GM12878 (cell line): ENCODE measurements at regions not wholly inside any gene's neighbourhood (a gene's known extent, or its start where the extent isn't known, plus 50 kb on each side); places are given as distances from the start of the nearest gene placed in this dataset.

Experiments used
- BMI1 ChIP-seq: fragments of 450-650 bp; IDR thresholded peaks from 2 replicates; pipeline ENCODE4 v1.6.1; 2016; ENCODE audit warnings: mild to moderate bottlenecking, moderate library complexity, borderline replicate concordance
- CBX3 ChIP-seq: fragments of 200-600 bp; sonication (generic); IDR thresholded peaks from 2 replicates; pipeline ENCODE4 v1.6.1; 2016; ENCODE audit warnings: low read depth, borderline replicate concordance
- IKZF2 ChIP-seq, 2 experiments: fragments of 450-650 bp; IDR thresholded peaks; 2 replicates each; pipeline ENCODE4 v1.6.1; 2017; ENCODE audit warnings: mild to moderate bottlenecking in 2 of 2, moderate library complexity in 2 of 2
- LARP7 ChIP-seq: fragments of 450-650 bp; IDR thresholded peaks from 2 replicates; pipeline ENCODE4 v1.6.1; 2017; ENCODE audit warnings: mild to moderate bottlenecking
- MXI1 ChIP-seq: fragments of 150-350 bp; IDR thresholded peaks from 2 replicates; pipeline ENCODE4 v1.6.1; 2011; ENCODE audit warnings: low read depth, mild to moderate bottlenecking, inconsistent platforms, low read length, improper control_type of control experiment
- MYB ChIP-seq: fragments of 150-350 bp; IDR thresholded peaks from 2 replicates; pipeline ENCODE4 v1.6.1; 2014; ENCODE audit warnings: mild to moderate bottlenecking, low read depth, low read length, borderline replicate concordance
- NRF1 ChIP-seq: conservative IDR thresholded peaks from 2 replicates; pipeline ENCODE4 v1.6.1; 2011; ENCODE audit warnings: mild to moderate bottlenecking, low read depth, low read length, improper control_type of control experiment
- POLR2AphosphoS2 ChIP-seq: IDR thresholded peaks from 2 replicates; pipeline ENCODE4 v1.6.1; 2011; ENCODE audit warnings: low read depth, mild to moderate bottlenecking, low read length, improper control_type of control experiment, moderate library complexity
- POLR2AphosphoS5 ChIP-seq: IDR thresholded peaks from 2 replicates; pipeline ENCODE4 v1.6.1; 2011; ENCODE audit warnings: mild to moderate bottlenecking, low read length, inconsistent platforms
- POU2F2 ChIP-seq: IDR thresholded peaks from 3 replicates; pipeline ENCODE4 v1.6.1; 2011; ENCODE audit warnings: low read depth, mild to moderate bottlenecking, low read length, borderline replicate concordance
- RAD21 ChIP-seq: IDR thresholded peaks from 2 replicates; pipeline ENCODE4 v1.6.1; 2011; ENCODE audit warnings: mild to moderate bottlenecking, low read depth, low read length, moderate library complexity; ENCODE audit not compliant: insufficient read depth
- RCOR1 ChIP-seq: conservative IDR thresholded peaks from 2 replicates; pipeline ENCODE4 v1.6.1; 2012; ENCODE audit warnings: low read depth, low read length, improper control_type of control experiment
- REST ChIP-seq: IDR thresholded peaks from 2 replicates; pipeline ENCODE4 v1.6.1; 2012; ENCODE audit warnings: mild to moderate bottlenecking, low read depth, low read length
- SIN3A ChIP-seq: IDR thresholded peaks from 2 replicates; pipeline ENCODE4 v1.6.1; 2012; ENCODE audit warnings: low read depth, low read length, improper control_type of control experiment
- SMC3 ChIP-seq: IDR thresholded peaks from 2 replicates; pipeline ENCODE4 v1.6.1; 2011; ENCODE audit warnings: low read length, improper control_type of control experiment, borderline replicate concordance
- SREBF1 ChIP-seq: IDR thresholded peaks from 2 replicates; pipeline ENCODE4 v1.6.1; 2012; ENCODE audit warnings: mild to moderate bottlenecking, low read length
- TARDBP ChIP-seq: IDR thresholded peaks from 2 replicates; pipeline ENCODE4 v1.6.1; 2016; ENCODE audit warnings: borderline replicate concordance
- TCF3 ChIP-seq: IDR thresholded peaks from 2 replicates; pipeline ENCODE4 v1.6.1; 2012; ENCODE audit warnings: low read depth, mild to moderate bottlenecking, low read length, borderline replicate concordance; ENCODE audit not compliant: insufficient read depth
- ZBTB4 ChIP-seq: fragments of 450-650 bp; formaldehyde crosslinking; IDR thresholded peaks from 2 replicates; pipeline ENCODE4 v1.4.0; 2022; ENCODE audit warnings: mild to moderate bottlenecking, moderate library complexity
- TF ChIP-seq, protein P1 (sequence below): fragments of 450-650 bp; formaldehyde crosslinking; IDR thresholded peaks from 2 replicates; pipeline ENCODE4 v1.4.0; 2020; ENCODE audit warnings: mild to moderate bottlenecking, moderate library complexity

- TF ChIP-seq, protein P1, sequence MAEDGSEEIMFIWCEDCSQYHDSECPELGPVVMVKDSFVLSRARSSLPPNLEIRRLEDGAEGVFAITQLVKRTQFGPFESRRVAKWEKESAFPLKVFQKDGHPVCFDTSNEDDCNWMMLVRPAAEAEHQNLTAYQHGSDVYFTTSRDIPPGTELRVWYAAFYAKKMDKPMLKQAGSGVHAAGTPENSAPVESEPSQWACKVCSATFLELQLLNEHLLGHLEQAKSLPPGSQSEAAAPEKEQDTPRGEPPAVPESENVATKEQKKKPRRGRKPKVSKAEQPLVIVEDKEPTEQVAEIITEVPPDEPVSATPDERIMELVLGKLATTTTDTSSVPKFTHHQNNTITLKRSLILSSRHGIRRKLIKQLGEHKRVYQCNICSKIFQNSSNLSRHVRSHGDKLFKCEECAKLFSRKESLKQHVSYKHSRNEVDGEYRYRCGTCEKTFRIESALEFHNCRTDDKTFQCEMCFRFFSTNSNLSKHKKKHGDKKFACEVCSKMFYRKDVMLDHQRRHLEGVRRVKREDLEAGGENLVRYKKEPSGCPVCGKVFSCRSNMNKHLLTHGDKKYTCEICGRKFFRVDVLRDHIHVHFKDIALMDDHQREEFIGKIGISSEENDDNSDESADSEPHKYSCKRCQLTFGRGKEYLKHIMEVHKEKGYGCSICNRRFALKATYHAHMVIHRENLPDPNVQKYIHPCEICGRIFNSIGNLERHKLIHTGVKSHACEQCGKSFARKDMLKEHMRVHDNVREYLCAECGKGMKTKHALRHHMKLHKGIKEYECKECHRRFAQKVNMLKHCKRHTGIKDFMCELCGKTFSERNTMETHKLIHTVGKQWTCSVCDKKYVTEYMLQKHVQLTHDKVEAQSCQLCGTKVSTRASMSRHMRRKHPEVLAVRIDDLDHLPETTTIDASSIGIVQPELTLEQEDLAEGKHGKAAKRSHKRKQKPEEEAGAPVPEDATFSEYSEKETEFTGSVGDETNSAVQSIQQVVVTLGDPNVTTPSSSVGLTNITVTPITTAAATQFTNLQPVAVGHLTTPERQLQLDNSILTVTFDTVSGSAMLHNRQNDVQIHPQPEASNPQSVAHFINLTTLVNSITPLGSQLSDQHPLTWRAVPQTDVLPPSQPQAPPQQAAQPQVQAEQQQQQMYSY = no peak
- TF ChIP-seq RAD21 (0 out of 2 replicates have a peak, but pooled peaks have one; percentile 21), SMC3 (peak; percentile 43; the same call in 1 of the 2 replicates), CBX3 (no peak), RCOR1 (no peak), NRF1 (no peak), IKZF2 (IDR thresholded peaks at IDR 0.05) (no peak), MXI1 (no peak), POLR2AphosphoS2 (no peak), MYB (no peak), SIN3A (no peak), SREBF1 (no peak), LARP7 (no peak), BMI1 (no peak), TCF3 (no peak), TARDBP (no peak), REST (no peak), ZBTB4 (CRISPR knock-in tag) (no peak), POU2F2 (no peak), POLR2AphosphoS5 (no peak)
Observed at GRCh38 chr4:11805842-11806241, 377.1 kb upstream of the HS3ST1 start (continued).
